Activated naive CD4-positive, alpha-beta T cell treated with anti-CD3 and anti-CD28 coated beads, Interleukin-2, amount 50 U/mL, for 24 hours (primary cell): ENCODE measurements at regions not wholly inside any gene's neighbourhood (a gene's known extent, or its start where the extent isn't known, plus 50 kb on each side); places are given as distances from the start of the nearest gene placed in this dataset.

Experiments
- H3K27ac Mint-ChIP-seq: one replicate; pipeline ENCODE4 v1.8.0; 2021; ENCODE audit warnings: mild to moderate bottlenecking, mixed read lengths
- H3K27me3 Mint-ChIP-seq: one replicate; pipeline ENCODE4 v1.8.0; 2021; ENCODE audit warnings: mixed read lengths
- H3K36me3 Mint-ChIP-seq: one replicate; pipeline ENCODE4 v1.8.0; 2021; ENCODE audit warnings: mixed read lengths
- H3K4me1 Mint-ChIP-seq: one replicate; pipeline ENCODE4 v1.8.0; 2021; ENCODE audit warnings: mixed read lengths
- H3K4me3 Mint-ChIP-seq: one replicate; pipeline ENCODE4 v1.8.0; 2021; ENCODE audit warnings: mild to moderate bottlenecking, mixed read lengths
- H3K9me3 Mint-ChIP-seq: one replicate; pipeline ENCODE4 v1.8.0; 2021; ENCODE audit warnings: mixed read lengths

DNA sequence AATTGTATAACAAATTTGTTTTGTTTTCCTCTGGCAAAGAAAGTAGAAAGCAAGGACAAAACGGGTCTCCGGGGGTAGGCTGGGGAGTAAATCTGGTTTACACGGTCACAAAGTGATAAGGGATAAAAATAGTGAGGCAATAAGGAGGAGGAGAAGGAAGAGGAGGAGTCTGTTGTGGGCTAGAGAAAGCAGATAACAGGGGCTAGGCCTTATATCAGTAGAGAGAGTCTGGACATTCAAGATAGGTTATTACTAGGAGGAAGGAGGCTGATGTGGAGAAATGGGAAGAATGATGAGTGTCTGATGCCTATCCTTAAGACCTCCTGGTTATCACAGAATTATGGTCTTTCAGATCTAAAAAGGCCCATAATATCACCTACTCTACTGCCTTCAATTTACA, 83.2 kb upstream of the SSTR1 start:
- H3K4me1 Mint-ChIP-seq, result peaks cover 57% of the 10 kb centered on the region
- no peaks in the 10 kb centered on the region for H3K9me3 Mint-ChIP-seq
- H3K4me3 Mint-ChIP-seq, result no peak overlapping the region
- no peaks in the 10 kb centered on the region for H3K36me3 Mint-ChIP-seq
- no peaks in the 10 kb centered on the region for H3K27me3 Mint-ChIP-seq
- H3K27ac Mint-ChIP-seq, result peak overlapping the region; percentile 4

DNA sequence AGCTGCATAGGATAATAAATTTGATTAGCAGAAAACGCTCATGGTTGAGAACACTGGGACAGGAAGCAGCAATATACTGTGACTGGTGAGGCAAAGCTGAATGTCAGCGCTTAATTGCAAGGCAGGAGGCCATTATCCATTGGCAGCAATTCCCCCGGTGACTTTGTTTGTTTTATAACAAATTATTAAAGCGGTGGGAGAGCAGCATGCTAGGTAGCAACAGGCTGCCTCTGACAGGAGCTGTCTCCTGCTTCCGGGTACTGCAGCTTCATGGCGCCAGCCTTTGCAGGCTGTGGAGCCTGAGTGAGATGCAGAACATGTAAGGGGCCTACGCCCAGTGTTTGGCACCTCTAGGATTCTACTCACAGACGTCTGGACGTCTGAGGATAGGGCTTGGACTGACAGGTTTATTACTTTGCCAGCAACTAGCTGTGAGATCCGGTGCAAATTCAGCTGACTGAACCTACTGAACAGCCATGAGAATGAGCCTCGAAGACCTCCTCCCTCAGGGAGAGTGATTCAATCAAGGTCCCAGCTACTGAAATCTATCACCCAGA, 82.1 kb upstream of the SSTR1 start:
- Mint-ChIP-seq H3K4me1 (peaks cover 65% of the 10 kb centered on the region), H3K27me3 (no peaks in the 10 kb centered on the region), H3K4me3 (no peak overlapping the region), H3K36me3 (peaks cover 1% of the 10 kb centered on the region), H3K27ac (no peak overlapping the region), H3K9me3 (no peaks in the 10 kb centered on the region)

DNA sequence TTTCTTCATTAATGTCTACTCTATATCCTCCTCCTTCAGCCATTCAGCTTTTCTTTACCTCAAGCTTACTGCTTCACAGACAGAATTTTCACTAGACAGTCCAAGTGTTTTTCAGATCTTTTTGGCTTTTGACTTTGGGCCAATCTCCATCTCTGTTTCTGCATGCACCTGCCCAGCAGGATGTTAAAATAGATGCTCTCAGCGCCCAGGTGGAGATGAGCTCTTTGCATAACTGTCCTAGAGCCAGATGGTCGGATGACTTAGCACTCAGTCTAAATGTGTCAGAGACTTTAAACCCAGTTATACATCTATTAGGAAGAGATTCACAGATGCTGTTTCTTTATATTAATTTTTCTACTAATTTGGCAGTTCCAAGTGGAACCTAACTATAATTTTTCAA, 80.3 kb upstream of the SSTR1 start:
- Mint-ChIP-seq H3K4me3 (no peak overlapping the region), H3K27ac (no peak overlapping the region), H3K27me3 (no peaks in the 10 kb centered on the region), H3K4me1 (peaks cover 50% of the 10 kb centered on the region), H3K9me3 (no peaks in the 10 kb centered on the region), H3K36me3 (peaks cover 1% of the 10 kb centered on the region)

DNA sequence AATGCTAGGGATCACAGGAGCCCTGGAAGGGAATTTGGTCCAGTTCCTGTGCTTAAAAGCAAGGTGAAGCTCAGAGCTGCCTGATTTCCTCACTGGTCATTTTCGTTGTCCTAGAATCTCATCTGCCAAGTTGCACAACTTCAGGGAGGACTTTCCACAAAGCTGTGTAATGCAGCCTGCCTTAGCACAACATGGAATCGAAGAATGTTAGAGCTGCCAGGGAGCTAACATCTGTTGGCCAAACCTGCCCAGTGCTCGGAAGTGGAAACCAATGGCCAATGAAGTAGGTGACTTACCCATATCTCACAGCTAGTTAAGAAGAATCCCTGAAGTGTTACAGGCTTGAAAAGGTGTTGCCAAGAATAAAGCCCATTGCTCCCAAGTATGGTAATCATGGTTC, 79.9 kb upstream of the SSTR1 start:
- peaks cover 46% of the 10 kb centered on the region for H3K4me1 Mint-ChIP-seq
- no peaks in the 10 kb centered on the region for H3K27me3 Mint-ChIP-seq
- H3K27ac Mint-ChIP-seq, result no peak overlapping the region
- H3K36me3 Mint-ChIP-seq, result peaks cover 1% of the 10 kb centered on the region
- no peak overlapping the region for H3K4me3 Mint-ChIP-seq
- no peaks in the 10 kb centered on the region for H3K9me3 Mint-ChIP-seq

DNA sequence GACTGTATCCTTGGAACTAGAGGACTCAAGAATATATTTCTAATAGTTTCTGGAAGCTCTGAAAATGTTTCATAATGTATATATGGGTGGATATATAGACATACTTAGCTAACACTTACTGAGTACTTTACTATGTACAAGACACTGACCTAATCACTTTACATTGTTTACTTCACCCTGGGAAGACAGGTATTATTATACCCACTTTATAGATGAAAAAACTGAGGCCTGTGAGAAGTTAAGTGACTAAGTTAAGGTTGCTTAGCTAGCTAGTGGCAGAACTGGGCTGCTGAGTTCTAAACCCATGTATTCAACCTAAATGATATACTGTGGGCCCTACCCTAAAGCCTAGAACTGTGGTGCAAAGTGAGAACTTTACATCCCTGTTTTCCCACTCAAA, 79.1 kb upstream of the SSTR1 start:
- Mint-ChIP-seq H3K36me3 (peaks cover 1% of the 10 kb centered on the region), H3K4me1 (peaks cover 46% of the 10 kb centered on the region), H3K4me3 (no peak overlapping the region), H3K27me3 (no peaks in the 10 kb centered on the region), H3K27ac (no peak overlapping the region), H3K9me3 (no peaks in the 10 kb centered on the region)

DNA sequence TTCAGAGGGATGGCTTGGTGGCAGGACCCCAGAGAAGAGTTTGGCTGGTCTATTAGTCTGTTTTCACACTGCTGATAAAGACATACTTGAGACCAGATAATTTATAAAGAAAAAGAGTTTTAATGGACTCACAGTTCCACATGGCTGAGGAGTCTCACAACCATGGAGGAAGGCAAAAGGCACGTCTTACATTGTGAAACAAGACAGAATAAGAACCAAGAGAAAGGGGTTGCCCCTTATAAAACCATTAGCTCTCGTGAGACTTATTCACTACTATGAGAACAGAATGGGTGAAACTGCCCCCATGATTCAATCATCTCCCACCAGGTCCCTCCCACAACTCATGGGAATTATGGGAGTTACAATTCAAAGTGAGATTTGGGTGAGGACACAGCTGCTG, 78.5 kb upstream of the SSTR1 start:
- H3K27ac Mint-ChIP-seq, result no peak overlapping the region
- H3K4me1 Mint-ChIP-seq, result peaks cover 42% of the 10 kb centered on the region
- H3K4me3 Mint-ChIP-seq, result peak overlapping the region; percentile 34
- no peaks in the 10 kb centered on the region for H3K9me3 Mint-ChIP-seq
- H3K27me3 Mint-ChIP-seq, result no peaks in the 10 kb centered on the region
- peaks cover 1% of the 10 kb centered on the region for H3K36me3 Mint-ChIP-seq

DNA sequence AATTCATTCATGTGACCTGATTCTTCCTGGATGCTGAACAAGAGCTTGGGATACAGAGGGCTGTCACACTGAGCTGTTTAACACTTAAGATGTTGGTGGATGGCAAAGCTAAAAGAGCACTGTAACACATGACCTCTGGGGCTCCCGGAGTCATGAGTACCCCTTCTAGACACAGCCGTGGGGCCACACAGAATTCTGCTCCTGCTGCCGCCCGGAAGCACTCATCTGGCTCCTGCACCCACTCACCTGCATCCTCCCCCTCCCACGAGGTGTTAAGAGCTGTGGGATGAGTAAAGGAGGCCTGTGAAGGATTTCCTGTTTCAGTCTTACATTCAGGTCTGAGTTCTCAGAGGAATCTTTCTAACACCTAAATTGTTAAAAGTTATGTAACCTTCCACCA, 78.0 kb upstream of the SSTR1 start:
- peaks cover 1% of the 10 kb centered on the region for H3K36me3 Mint-ChIP-seq

DNA sequence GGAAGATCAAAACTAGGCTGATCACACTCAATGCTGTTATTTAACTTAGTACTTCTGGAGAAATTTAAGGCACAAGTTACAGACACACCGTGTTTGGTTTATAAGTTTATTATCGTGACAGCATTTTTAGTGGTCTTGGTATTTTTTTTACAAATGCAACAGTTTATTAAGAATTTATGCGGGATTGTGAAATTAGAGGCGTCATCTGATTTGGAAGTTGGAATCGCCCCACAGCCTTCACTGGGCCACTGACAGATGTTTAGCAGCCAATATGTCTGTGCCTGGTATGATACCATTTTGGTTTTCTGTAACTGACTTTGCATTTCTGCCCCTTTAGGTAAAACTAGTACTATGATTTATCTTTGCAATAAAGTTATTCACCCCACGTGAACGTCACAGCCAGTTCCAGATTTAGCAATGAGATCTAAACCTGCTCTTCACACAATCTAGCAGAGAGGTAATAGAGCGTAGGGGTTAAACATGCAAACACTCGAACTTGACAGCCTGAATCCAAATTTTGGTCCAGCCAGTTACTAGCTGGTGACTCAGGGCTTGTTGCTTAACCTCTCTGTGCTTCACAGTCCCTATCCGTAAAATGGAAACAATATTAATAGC, 73.2 kb upstream of the SSTR1 start:
- Mint-ChIP-seq H3K4me3 (no peak overlapping the region), H3K36me3 (peaks cover 1% of the 10 kb centered on the region), H3K9me3 (no peaks in the 10 kb centered on the region), H3K27ac (no peak overlapping the region), H3K27me3 (no peaks in the 10 kb centered on the region), H3K4me1 (peaks cover 14% of the 10 kb centered on the region)

More for the DNA sequence above, 78.0 kb upstream of the SSTR1 start:
- peaks cover 37% of the 10 kb centered on the region for H3K4me1 Mint-ChIP-seq
- no peaks in the 10 kb centered on the region for H3K9me3 Mint-ChIP-seq
- H3K27ac Mint-ChIP-seq, result peak overlapping the region; percentile 69
- no peaks in the 10 kb centered on the region for H3K27me3 Mint-ChIP-seq
- H3K4me3 Mint-ChIP-seq, result peak overlapping the region; percentile 34

DNA sequence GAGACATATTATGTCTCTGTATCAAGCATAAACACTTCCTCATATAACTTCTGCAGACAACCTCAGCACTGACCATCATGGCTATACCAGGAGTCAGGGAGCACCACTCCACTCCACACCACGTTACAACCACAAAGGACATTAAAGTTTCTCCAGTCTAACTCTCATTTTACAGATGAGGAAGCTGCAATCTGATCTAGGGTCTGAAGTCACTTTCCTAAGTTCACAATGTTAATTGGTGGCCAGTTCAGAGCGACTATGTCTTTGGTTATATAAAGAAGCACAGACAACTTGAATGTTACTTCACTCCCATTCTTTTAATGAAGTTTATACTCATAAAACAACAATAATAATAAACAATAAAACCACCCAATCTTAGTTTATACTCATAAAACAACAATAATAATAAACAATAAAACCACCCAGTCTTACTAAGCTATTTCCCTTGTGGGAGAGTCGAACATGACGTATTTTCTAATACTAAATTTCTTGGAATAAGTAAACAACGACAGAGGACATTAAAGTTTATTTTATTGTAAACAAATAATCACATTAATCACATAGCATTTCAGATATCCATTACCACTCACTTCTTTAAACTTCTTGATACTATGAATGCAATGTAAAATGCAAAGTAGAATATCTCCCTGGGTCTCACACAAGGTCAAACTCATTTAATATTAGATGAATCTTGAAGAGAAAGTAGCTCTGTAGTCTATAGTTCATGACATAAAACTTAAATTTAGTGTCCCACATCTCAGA, 72.4 kb upstream of the SSTR1 start:
- Mint-ChIP-seq H3K4me3 (no peak overlapping the region), H3K36me3 (no peaks in the 10 kb centered on the region), H3K27ac (no peak overlapping the region), H3K27me3 (no peaks in the 10 kb centered on the region), H3K9me3 (no peaks in the 10 kb centered on the region), H3K4me1 (peaks cover 6% of the 10 kb centered on the region)

DNA sequence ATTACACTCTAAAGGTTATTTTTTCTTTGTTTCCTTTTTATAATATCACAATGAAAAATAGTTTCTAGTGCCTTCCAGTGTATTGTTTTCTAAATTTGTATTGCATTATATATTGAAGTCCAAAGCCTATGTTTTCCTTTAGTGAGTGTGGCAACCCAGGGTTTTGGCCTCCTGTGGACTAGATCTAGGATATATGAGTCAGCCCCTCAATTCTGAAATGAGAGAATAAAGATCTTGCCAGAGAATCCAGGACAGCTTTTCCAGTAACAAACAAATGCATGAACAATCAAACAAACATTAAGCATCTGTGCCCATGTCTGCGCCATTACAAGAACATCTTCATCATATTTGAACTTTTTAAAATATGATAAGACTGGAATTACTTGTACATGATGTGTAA, 70.7 kb upstream of the SSTR1 start:
- Mint-ChIP-seq H3K27me3 (no peaks in the 10 kb centered on the region), H3K36me3 (no peaks in the 10 kb centered on the region), H3K27ac (no peak overlapping the region), H3K9me3 (no peaks in the 10 kb centered on the region), H3K4me3 (no peak overlapping the region), H3K4me1 (no peaks in the 10 kb centered on the region)

DNA sequence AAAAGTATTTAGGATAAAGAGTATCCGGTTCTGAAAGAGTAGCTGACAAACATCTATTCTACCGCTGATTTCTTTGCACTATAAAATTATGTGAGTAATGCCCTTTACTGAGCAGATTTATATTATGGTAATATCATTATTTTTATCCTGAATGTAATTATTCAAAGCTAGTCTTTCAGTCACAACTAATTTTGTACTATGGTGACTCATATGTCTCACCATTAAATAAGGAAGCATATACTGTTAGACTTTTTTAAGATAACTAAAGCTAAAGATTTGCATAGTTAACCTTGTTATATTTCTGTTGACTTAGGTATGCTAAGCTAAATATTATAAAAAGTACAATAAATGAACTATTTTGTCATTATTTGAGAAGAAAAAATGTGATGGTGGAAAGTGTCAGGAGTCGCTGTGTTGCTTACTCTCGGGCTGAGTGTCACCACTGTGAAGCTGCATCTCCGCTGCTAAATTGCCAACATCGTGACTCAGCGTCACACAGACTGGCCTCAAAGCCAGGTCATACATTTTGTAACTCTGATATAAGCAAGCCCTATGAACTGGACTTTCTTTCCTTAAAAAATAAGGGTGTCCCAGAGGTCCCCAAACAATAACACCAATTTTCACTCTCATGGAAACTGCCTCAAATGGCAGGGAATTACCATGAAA, 69.1 kb upstream of the SSTR1 start:
- H3K4me3 Mint-ChIP-seq, result no peak overlapping the region
- H3K27ac Mint-ChIP-seq, result no peak overlapping the region
- peaks cover 6% of the 10 kb centered on the region for H3K4me1 Mint-ChIP-seq
- no peaks in the 10 kb centered on the region for H3K27me3 Mint-ChIP-seq
- H3K9me3 Mint-ChIP-seq, result no peaks in the 10 kb centered on the region
- no peaks in the 10 kb centered on the region for H3K36me3 Mint-ChIP-seq

DNA sequence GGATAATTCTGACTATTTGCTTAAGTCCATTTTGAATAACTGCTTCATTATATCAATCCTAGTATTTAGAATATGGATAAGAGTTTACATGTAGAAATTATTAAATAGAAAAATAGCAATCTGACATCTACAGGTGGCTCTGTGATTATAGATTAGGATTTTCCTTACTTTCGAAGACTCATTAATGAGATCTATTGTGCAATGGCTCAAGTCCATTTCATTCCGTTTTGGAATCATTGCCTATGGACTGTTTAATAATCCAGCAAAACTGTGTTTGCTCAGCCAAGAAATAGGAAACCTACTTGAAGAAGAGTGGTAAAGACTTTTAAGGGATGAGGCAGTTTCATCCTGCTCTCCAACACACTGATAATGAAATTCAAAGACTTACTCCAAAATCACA, 67.8 kb upstream of the SSTR1 start:
- H3K36me3 Mint-ChIP-seq, result no peaks in the 10 kb centered on the region
- no peak overlapping the region for H3K27ac Mint-ChIP-seq
- no peaks in the 10 kb centered on the region for H3K9me3 Mint-ChIP-seq
- H3K27me3 Mint-ChIP-seq, result no peaks in the 10 kb centered on the region
- peaks cover 11% of the 10 kb centered on the region for H3K4me1 Mint-ChIP-seq
- no peak overlapping the region for H3K4me3 Mint-ChIP-seq

DNA sequence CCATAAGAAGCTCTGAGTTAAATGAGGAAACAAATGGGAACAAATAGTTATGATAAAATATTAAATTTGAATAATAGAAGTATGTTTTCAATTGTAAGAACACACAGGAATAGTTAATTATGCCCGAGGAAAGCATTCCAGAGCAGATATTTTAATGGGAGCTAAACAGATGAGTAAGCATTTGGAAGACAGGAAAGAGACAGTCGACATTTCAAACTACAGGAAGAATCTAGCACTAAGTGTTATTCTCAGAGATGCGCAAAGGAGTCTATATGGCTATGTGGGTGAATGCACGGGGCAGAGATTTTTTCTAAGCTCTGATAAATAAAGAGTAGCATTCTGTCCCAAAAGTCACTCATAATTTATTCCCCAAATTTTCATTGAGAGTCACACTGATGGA, 64.5 kb upstream of the SSTR1 start:
- Mint-ChIP-seq H3K9me3 (no peaks in the 10 kb centered on the region), H3K4me1 (peaks cover 11% of the 10 kb centered on the region), H3K27ac (no peak overlapping the region), H3K36me3 (no peaks in the 10 kb centered on the region), H3K27me3 (no peaks in the 10 kb centered on the region), H3K4me3 (no peak overlapping the region)

DNA sequence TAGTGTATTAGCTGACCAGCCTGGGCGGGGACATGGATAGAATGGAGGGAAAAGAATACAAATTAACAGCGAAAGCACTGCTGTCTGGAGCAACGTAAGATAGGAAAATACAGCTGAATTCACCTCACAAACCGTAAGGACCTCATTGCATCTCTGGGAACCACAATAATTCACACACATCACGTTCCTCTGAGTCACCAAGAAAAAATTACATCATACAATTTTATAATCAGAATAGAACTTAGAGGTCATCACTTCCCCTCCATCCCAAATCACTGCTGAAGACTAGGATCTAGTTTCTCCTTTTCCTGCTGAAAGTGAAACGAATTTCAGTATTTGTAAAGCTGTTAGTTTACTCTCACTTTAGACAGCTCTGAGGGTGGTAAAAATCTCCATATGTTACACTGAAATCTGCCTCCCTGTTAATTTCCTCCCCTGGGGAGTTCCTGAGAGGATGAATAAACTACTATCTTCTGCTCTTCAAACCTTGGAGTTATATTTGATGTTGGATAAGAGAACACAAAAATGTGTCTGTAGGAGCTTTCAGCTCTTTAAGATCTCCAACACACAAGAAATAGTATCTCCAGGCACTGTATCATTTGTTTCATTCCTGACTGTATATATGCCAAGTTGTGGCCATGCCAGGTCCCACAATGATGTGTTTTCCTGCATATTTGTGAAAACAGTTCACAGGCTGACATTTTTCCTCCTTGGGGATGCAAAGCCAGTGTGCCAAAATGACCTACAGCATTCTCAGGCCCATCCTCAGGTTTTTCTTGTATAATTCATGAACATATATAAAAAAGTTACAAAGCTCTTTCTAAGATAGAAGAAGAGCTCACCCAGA, 63.8 kb upstream of the SSTR1 start:
- Mint-ChIP-seq H3K4me3 (no peak overlapping the region), H3K27ac (no peak overlapping the region), H3K36me3 (no peaks in the 10 kb centered on the region), H3K4me1 (peaks cover 11% of the 10 kb centered on the region), H3K27me3 (no peaks in the 10 kb centered on the region), H3K9me3 (no peaks in the 10 kb centered on the region)

DNA sequence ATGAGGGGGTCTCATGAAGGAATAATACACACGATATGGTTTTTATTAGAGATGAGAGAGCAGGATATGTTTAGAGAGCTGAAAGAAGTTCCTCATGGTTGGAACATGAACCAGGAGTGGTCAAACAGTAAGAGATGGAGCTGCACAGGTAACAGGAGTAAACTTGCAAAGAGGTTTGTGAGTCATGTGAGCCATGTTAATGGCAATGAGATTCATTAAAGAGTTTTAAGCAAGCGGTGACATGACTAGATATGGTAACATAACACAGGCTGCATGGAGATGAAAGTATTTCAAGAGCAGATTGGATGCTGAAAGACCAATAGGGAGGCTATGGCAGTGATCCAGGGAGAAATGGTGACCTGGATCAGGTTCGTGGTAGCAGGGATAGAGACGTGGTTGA, 62.6 kb upstream of the SSTR1 start:
- Mint-ChIP-seq H3K4me3 (no peak overlapping the region), H3K36me3 (no peaks in the 10 kb centered on the region), H3K9me3 (no peaks in the 10 kb centered on the region), H3K4me1 (peaks cover 16% of the 10 kb centered on the region), H3K27ac (no peak overlapping the region), H3K27me3 (no peaks in the 10 kb centered on the region)
